HG03432 (cell line): ENCODE measurements at regions not wholly inside any gene's neighbourhood (a gene's known extent, or its start where the extent isn't known, plus 50 kb on each side); places are given as distances from the start of the nearest gene placed in this dataset.

Experiments
- ATAC-seq: cut with Tn5 transposase; IDR thresholded peaks from one replicate; pipeline ENCODE4 v1.9.1; 2021; ENCODE audit warnings: mild to moderate bottlenecking, moderate library complexity; ENCODE audit not compliant: unreplicated experiment

GRCh38 chr12:118606690-118607089 lies 230.3 kb downstream of the SUDS3 start:
- ATAC-seq, result no peak

GRCh38 chr12:118607831-118608230 lies 231.5 kb downstream of the SUDS3 start:
- no peak for ATAC-seq

GRCh38 chr12:118608770-118609344 lies 232.5 kb downstream of the SUDS3 start:
- ATAC-seq, result no peak

- ATAC-seq, result no peak
Measured at GRCh38 chr12:118611295-118611694, 234.9 kb downstream of the SUDS3 start.

- no peak for ATAC-seq
Measured at GRCh38 chr12:118611770-118612169, 235.4 kb downstream of the SUDS3 start.

GRCh38 chr12:118617611-118618450 lies 241.5 kb downstream of the SUDS3 start:
- ATAC-seq, result no peak

- no peak for ATAC-seq
Measured at GRCh38 chr12:118618695-118619094, 242.3 kb downstream of the SUDS3 start.

GRCh38 chr12:118625050-118625675 lies 248.8 kb downstream of the SUDS3 start:
- no peak for ATAC-seq

- no peak for ATAC-seq
Measured at GRCh38 chr12:118633071-118633470, 256.7 kb downstream of the SUDS3 start.

- ATAC-seq, result no peak
Measured at GRCh38 chr12:118635276-118635675, 258.9 kb downstream of the SUDS3 start.

GRCh38 chr12:118637767-118638370 lies 261.5 kb downstream of the SUDS3 start:
- ATAC-seq, result no peak

- no peak for ATAC-seq
Measured at GRCh38 chr12:118641249-118641648, 264.9 kb downstream of the SUDS3 start.

GRCh38 chr12:118645219-118645618 lies 268.9 kb downstream of the SUDS3 start:
- no peak for ATAC-seq

- ATAC-seq, result no peak
Measured at GRCh38 chr12:118649765-118650585, 273.6 kb downstream of the SUDS3 start.

GRCh38 chr12:118650586-118650960 lies 274.2 kb downstream of the SUDS3 start:
- ATAC-seq, result no peak

GRCh38 chr12:118651487-118651886 lies 275.1 kb downstream of the SUDS3 start:
- ATAC-seq, result no peak

GRCh38 chr12:118655588-118655987 lies 279.2 kb downstream of the SUDS3 start:
- ATAC-seq, result no peak

- no peak for ATAC-seq
Measured at GRCh38 chr12:118680356-118680963, 300.9 kb upstream of the SRRM4 start.

GRCh38 chr12:118682656-118683055 lies 298.7 kb upstream of the SRRM4 start:
- ATAC-seq, result peak; percentile 67

- ATAC-seq, result no peak
Measured at GRCh38 chr12:118685983-118686607, 295.2 kb upstream of the SRRM4 start.
